Activated naive CD4-positive, alpha-beta T cell treated with anti-CD3 and anti-CD28 coated beads, Interleukin-2, amount 50 U/mL, for 72 hours (primary cell): ENCODE measurements at regions not wholly inside any gene's neighbourhood (a gene's known extent, or its start where the extent isn't known, plus 50 kb on each side); places are given as distances from the start of the nearest gene placed in this dataset.

Experiments
- ATAC-seq, 2 donors: fragments of 150-1000 bp; cut with Tn5 transposase; 2 replicates each; pipeline ENCODE4 v1.10.0; 2021; ENCODE audit warnings: mild to moderate bottlenecking in 2 of 2, moderate library complexity in 2 of 2
- DNase-seq, 2 donors: peaks; one replicate each; pipeline ENCODE4 v3.0.0; 2021 to 2022; ENCODE audit warnings: low spot score in 2 of 2
- H3K27ac Mint-ChIP-seq, 2 donors: one replicate each; pipeline ENCODE4 v1.8.0; 2022; ENCODE audit warnings: mild to moderate bottlenecking in 2 of 2, mixed read lengths in 2 of 2
- H3K36me3 Mint-ChIP-seq, 2 donors: one replicate each; pipeline ENCODE4 v1.8.0; 2022; ENCODE audit warnings: mixed read lengths in 2 of 2
- H3K9me3 Mint-ChIP-seq, 2 donors: one replicate each; pipeline ENCODE4 v1.8.0; 2022; ENCODE audit warnings: mixed read lengths in 2 of 2

DNA sequence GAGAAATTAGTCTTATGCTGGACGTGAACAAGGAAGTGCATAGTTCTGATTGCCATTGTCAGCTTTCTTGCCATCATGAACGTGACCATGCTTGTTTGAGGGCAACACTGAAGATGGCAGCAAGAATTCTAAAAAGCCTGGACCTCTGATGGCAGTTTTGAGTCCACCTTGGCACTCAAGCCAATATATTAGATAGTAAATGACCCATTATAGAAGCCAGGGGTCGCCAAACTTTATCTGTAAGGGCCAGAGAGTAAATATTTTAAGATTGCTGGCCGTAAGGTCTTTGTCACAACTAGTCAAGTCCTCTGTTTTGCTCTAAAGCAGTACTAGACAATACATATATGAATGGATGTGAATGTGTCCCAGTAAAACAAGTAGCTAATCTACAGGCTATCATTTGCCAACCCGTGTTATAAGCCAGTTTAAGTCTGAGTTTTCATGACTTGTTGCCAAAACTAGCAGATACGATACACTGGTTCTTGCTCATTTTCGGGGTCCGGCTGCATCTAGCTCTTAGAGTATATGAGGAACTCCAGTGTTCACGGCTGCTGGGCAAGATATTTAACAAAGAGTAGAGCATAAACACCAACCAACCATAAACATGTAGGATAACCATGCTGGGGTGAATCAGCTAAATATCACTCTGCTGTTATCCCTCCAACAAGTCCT, 73.1 kb upstream of the PELI1 start:
- Mint-ChIP-seq H3K36me3 (no peaks in the 10 kb centered on the region), H3K9me3 (peaks cover 3 to 4% of the 10 kb centered on the region in 2 donors), H3K27ac (no peak overlapping the region)
- ATAC-seq = no peak
- no peak for DNase-seq

DNA sequence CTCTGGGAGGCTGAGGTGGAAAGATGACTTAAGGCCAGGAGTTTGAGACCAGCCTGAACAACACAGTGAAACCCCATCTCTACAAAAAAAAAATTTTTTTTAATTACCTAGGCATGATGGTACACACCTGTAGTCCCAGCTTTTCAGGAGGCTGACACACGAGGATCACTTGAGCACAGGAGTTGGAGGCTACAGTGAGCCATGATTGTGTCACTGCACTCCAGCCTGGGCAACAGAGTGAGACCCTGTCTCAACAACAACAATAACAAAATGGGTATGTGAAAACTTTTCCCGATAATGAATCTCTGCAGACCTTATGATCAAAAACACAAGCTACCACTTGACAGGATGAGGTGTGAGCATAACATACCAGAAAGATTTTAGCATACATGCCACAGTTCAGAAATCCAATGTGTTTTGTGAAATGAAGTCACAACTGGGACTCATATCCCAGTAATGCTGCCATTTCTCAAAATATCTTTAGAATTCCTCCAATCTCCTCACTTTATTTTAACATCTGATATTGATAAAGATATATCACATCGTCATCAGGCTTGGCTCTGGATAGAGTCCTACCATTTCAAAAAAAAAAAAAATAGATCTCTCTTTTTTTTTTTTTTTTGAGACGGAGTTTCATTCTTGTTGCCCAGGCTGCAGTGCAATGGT, 74.0 kb upstream of the PELI1 start:
- peaks cover 0 to 7% of the 10 kb centered on the region in 2 donors for H3K36me3 Mint-ChIP-seq
- H3K9me3 Mint-ChIP-seq = peaks cover 3 to 4% of the 10 kb centered on the region in 2 donors
- DNase-seq (no peak), ATAC-seq (no peak)
- no peak overlapping the region for H3K27ac Mint-ChIP-seq

DNA sequence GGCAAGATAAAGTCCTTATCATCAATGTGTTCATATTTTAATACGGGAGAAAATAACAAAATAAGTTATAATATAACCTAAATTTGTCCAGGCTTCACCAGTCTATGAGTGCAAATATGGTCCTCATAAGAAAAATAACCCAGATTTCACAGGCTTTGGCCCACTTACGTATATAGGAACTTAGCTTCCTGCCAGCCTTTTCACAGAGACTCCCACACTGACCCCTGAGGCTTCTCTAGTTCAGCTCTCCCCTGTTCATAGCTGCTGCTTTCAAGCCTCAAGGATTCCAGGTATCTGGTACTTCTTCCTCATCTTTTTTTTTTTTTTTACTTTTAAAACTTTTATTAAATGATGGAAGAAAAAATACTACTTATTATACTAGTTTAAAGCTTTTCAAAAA, 74.9 kb upstream of the PELI1 start:
- ATAC-seq = no peak
- Mint-ChIP-seq H3K9me3 (peaks cover 3 to 4% of the 10 kb centered on the region in 2 donors), H3K36me3 (peaks cover 0 to 11% of the 10 kb centered on the region in 2 donors), H3K27ac (no peak overlapping the region)
- no peak for DNase-seq

DNA sequence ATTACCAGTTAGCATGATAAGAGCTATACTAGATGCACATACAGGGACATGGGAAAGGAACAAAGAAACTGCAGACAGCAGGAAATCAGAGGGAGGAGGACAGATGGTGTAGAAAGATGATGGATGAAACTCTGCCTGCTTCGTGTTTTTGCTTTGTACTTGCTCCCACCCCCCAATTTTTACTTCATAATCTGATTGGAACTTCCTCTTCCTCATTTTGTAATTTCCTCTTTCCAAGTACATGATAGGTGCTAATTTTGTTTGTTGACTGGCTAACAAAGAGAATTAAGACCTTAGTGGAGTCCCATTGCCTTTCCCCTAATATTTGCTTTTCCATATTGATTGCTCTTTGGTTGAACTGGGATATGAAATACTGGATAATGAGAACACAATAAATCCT, 76.0 kb upstream of the PELI1 start:
- ATAC-seq (no peak), DNase-seq (no peak)
- peaks cover 3 to 8% of the 10 kb centered on the region in 2 donors for H3K9me3 Mint-ChIP-seq
- peaks cover 0 to 11% of the 10 kb centered on the region in 2 donors for H3K36me3 Mint-ChIP-seq
- H3K27ac Mint-ChIP-seq = no peak overlapping the region

DNA sequence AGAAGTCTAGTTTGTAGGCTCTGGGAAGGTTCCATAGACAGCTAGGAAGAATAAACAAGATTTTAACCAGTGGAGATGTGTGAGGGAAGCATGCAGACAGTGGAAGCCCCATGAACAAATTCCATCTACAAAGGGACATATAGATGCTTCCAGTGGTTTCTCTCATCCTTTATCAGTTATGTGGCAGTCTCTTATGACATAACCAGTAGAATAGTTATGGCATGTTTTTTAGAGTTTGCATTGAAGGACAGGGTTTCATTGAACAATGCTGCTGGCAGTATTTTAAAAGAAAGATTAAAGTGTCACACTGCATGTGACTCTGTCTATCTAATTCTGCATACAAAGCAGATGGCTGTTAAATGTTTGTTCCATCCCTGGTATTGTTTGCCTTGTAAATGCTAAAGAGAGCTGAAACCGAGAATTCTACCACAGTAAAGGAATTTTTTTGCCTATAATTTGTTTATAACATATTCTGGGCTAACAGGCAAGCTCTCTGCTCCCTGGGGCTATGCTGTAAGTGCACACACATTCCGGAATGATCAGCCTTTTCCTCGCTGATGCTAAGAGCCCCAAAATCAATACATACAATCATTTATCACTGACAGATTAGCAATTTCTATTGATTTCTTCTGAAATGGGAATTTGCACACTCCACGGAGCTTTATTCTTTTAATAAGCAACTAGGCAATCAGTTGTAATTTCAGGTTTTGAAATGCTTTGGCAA, 76.8 kb upstream of the PELI1 start:
- H3K36me3 Mint-ChIP-seq = peaks cover 0 to 11% of the 10 kb centered on the region in 2 donors
- ATAC-seq = no peak
- H3K27ac Mint-ChIP-seq = no peak overlapping the region
- peaks cover 2 to 8% of the 10 kb centered on the region in 2 donors for H3K9me3 Mint-ChIP-seq
- DNase-seq = no peak

DNA sequence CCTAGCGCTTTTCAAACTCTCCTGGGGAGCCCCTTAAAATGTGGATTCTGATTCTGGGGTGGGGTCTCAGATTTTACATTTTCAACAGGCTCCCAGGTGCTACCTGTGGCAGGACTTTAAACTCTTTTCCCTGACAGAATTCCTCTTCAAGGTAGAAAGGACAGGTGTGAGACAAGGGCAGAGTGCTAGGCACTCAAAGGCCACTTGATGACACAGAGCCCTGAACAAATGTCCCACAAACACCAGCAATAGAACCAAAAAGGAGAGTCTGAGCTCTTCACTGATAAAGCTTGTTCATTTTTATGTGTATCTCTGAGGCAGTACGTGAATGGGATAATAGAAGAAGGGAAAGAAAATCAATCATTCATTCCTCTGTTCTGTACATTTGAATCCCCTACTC, 77.7 kb upstream of the PELI1 start:
- DNase-seq (no peak), ATAC-seq (no peak)
- no peak overlapping the region for H3K27ac Mint-ChIP-seq
- H3K36me3 Mint-ChIP-seq = peaks cover 0 to 11% of the 10 kb centered on the region in 2 donors
- peaks cover 0 to 11% of the 10 kb centered on the region in 2 donors for H3K9me3 Mint-ChIP-seq

DNA sequence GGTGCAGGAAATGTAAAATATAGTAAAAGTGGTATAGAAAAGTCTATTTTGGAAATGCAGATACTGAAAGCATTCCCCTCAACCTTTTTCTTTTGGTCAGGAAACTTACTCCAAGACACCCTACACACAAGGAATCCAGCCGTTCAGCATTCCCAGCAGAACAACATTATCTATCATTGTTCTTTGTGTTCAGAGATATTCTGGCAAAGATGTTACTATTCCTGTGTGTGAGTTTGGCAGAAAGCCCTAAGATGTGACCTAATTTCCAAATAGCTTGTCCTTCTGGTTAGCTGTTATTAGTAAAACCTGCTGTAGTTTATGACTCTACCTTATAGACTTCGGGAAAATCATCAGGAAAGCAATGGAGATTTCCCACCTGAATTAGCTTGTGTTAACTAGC, 78.1 kb upstream of the PELI1 start:
- peaks cover 0 to 11% of the 10 kb centered on the region in 2 donors for H3K36me3 Mint-ChIP-seq
- peaks cover 0 to 10% of the 10 kb centered on the region in 2 donors for H3K9me3 Mint-ChIP-seq
- peak overlapping the region in 1 of 2 donors; percentile 74 for H3K27ac Mint-ChIP-seq
- DNase-seq (no peak), ATAC-seq (no peak)

DNA sequence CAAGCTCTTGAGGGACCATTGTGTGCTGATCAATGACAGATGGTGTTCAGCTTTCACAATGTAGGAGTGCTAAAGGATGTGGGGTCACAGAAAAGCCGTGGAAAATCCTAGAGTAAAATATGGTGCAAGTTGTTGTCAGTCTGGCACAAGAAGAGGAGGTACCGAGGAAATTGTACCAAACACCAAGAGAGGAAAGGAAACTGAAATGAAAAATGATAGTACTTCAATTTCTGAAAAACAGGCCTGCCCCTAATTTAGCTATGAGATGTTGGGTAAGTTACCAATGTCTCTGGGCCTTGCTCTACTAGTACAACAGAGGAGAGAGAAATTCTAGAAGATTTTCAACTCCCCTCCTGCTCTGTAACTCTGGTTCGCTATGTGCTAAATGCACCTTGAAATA, 78.8 kb upstream of the PELI1 start:
- DNase-seq (no peak), ATAC-seq (peak; percentile 51 to 56)
- Mint-ChIP-seq H3K36me3 (peaks cover 0 to 11% of the 10 kb centered on the region in 2 donors), H3K27ac (peak overlapping the region; percentile 73 to 74), H3K9me3 (peaks cover 0 to 10% of the 10 kb centered on the region in 2 donors)

DNA sequence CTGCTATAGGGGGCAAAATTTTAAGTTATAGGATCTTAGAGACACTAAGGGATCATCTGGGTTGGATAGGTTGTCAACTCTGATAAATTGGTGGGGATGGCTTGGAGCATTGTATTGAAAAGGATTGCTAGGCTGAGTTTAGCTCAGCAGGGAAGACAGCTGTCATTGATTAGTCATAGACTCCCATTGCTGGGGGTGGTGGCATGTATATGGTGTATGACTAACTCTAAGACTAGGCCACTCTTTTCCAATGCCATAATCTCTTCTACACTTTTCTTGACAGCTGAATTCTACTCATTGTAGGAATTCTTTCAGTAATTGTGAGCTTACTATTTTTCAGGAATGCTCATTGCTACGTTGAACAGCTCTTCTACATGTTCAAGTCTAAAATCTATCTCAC, 81.3 kb upstream of the PELI1 start:
- DNase-seq (no peak), ATAC-seq (peak; percentile 78 to 87)
- Mint-ChIP-seq H3K27ac (no peak overlapping the region), H3K9me3 (peaks cover 0 to 10% of the 10 kb centered on the region in 2 donors), H3K36me3 (peaks cover 0 to 15% of the 10 kb centered on the region in 2 donors)

DNA sequence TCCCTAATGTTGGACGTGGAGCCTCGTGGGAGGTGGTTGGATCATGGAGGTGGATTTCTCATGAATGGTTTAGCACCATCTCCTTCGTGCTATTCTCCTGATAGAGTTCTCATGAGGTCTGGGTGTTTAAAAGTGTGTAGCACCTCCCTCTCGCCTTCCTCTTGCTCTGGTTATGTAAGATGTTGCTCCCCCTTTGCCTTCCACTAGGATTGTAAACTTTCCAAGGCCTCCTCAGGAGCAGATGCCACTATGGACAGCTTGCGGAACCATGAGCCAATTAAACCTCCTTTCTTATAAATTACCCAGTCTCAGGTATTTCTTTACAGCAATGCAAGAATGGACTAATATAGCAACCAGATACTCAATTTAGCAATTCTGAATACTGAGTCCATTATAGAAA, 82.4 kb upstream of the PELI1 start:
- DNase-seq (no peak), ATAC-seq (no peak)
- H3K36me3 Mint-ChIP-seq = peaks cover 0 to 19% of the 10 kb centered on the region in 2 donors
- no peak overlapping the region for H3K27ac Mint-ChIP-seq
- H3K9me3 Mint-ChIP-seq = peaks cover 0 to 10% of the 10 kb centered on the region in 2 donors

DNA sequence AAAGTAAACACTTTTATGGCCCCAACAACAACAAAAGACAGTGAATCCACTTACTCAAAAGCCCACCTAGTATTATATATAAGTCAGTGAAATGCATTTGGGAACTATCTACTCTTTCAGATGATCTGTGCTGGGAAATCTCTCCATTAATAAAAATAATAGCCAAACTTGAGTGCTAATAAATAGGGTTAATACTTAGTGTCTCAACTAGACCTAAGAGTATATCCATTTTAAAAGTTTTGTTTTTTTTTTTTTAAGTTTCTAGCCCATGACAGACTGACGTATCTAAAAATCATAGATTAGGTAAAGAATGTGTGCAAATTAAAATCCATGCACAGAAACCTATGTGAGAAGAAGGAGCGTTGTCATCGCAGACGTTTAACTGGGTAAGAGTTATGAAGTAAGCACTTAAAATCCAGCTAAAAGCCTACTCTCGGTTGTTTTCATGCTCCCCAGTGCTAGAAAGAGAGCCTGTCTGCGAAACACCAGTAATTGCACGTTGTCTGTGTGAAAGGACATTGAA, 83.4 kb upstream of the PELI1 start:
- Mint-ChIP-seq H3K27ac (peak overlapping the region in 1 of 2 donors; percentile 88), H3K9me3 (peaks cover 0 to 10% of the 10 kb centered on the region in 2 donors), H3K36me3 (peaks cover 0 to 20% of the 10 kb centered on the region in 2 donors)
- no peak for DNase-seq
- ATAC-seq = no peak

DNA sequence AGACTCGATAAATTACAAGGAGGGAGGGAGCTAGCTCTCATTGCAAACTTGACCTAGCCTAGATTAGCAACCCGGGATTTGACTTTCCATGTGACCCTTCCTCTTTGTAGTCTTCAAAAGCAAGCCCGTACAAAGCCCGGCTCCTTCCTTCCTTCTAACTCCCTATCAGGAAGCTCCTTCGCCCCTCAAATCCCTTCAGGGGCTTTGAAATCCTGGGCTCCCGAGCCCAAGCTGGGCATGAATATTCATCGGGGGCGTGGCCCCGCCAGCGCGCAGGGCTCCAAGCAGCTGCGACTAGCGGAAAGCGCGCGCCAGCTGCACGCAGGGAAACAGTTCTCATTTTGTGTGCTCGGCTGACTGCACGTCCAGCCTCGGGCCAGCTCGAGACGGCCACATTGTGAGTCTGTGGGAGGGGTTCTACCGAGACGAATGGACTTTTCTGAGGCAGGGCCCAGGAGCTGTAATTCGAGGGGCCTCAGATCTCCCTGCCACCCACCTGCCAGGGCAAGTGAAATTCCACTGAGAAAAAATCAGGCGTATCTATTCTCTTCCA, 84.0 kb upstream of the PELI1 start:
- peaks cover 0 to 14% of the 10 kb centered on the region in 2 donors for H3K36me3 Mint-ChIP-seq
- DNase-seq (peak; percentile 64), ATAC-seq (peak; percentile 80 to 94)
- peak overlapping the region; percentile 84 to 88 for H3K27ac Mint-ChIP-seq
- peaks cover 0 to 10% of the 10 kb centered on the region in 2 donors for H3K9me3 Mint-ChIP-seq

DNA sequence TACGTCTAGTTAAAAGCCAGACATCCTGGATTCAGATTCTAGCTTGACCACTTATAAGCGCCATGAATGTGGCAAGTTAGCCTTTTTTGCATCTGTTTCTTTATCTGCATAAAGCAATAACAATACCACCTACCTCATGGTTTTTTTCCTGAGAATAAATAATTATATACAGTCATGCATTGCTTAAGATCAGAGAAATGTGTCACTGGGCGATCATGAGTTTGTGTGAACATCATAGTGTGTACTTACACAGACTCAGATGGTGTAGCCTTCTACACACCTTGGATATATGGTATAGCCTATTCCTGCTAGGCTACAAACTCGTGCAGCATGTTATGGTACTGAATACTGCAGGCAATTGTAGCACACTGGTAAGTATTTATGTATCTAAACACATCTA, 84.7 kb upstream of the PELI1 start:
- Mint-ChIP-seq H3K9me3 (peaks cover 0 to 10% of the 10 kb centered on the region in 2 donors), H3K36me3 (peaks cover 0 to 10% of the 10 kb centered on the region in 2 donors), H3K27ac (peak overlapping the region in 1 of 2 donors; percentile 88)
- ATAC-seq (peak in 1 of 2 donors; percentile 4), DNase-seq (no peak)

DNA sequence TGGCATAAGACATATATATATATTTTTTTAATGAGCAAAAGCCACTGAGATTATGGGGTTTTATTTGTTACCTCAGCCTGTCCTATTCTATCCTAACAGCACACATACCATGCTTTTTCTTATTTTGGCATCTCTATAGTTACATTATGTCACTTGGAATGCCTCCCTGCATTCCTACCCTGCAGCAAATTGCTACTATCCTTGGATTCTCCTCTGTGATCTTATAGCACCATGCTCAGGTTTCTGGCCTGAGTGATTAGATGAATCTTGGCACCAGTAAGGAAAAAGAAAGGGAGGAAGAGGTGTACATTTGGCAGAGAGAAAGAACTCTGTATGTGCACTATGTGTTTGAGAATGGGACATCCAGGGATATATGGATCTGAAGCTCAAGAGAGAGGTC, 86.3 kb upstream of the PELI1 start:
- Mint-ChIP-seq H3K9me3 (peaks cover 0 to 5% of the 10 kb centered on the region in 2 donors), H3K36me3 (peaks cover 0 to 10% of the 10 kb centered on the region in 2 donors), H3K27ac (peak overlapping the region in 1 of 2 donors; percentile 8)
- DNase-seq (no peak), ATAC-seq (no peak)

DNA sequence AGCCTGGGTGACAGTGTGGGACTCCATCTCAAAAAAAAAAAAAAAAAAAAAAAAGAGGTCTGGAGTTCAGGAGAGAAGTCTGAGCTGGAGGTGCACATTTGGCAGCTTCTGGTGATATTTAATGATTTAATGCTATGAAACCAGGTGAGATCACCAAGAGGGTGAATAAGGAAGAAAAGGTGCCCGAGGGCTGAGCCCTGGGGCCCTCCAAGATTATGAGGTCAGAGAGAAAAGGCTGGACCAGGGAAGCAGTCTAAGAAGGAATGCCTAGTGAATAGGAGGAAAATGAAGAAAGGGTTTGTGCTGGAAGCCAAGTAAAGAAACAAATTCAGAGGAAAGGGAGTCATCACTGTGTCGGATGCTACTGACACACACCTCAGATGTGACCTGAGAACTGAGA, 88.0 kb upstream of the PELI1 start:
- ATAC-seq (no peak), DNase-seq (no peak)
- no peak overlapping the region for H3K27ac Mint-ChIP-seq
- H3K9me3 Mint-ChIP-seq = no peaks in the 10 kb centered on the region
- peaks cover 0 to 10% of the 10 kb centered on the region in 2 donors for H3K36me3 Mint-ChIP-seq

DNA sequence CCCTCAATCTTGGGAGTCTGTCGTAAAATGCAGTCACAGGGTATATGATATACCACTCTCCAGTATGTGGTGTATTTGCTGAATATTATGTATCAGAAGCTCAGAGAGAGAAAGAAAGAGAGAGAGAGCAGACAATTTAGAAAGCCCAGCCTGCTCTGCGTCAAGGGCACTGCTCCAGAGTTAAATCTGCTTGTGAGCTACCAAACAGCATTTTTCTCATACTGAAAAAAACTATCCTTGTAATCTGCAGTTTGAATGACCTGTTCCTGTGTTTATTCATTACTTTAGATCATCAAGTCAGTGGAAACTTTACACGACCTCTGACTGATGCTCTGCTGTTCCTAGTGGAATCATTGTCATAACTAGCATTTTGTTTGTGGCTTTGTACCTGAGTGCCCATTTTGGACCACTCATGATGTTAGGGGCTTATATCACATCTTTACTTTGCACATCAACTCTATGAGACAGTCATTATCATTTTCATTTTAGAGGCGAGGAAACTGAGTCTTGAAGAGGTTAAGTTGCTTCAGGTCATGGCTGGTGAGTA, 89.2 kb upstream of the PELI1 start:
- no peak overlapping the region for H3K27ac Mint-ChIP-seq
- no peak for DNase-seq
- no peaks in the 10 kb centered on the region for H3K9me3 Mint-ChIP-seq
- H3K36me3 Mint-ChIP-seq = peaks cover 0 to 10% of the 10 kb centered on the region in 2 donors
- peak; percentile 50 to 74 for ATAC-seq
